ENCODE measurements at regions not wholly inside any gene's neighbourhood (a gene's known extent, or its start where the extent isn't known, plus 50 kb on each side); places are given as distances from the start of the nearest gene placed in this dataset.
"Not testable (repeated sequence)": the region's sequence is repeated elsewhere in the genome, so short reads cannot be mapped to it uniquely, and the experiment has no call there.

- DNase-seq (ENCODE audit: low read depth in 2 of 2), result no peak
Measured at GRCh38 chr2:64743739-64744330, 90.1 kb upstream of the SERTAD2 start.

- DNase-seq (ENCODE audit: low read depth in 2 of 2), result no peak
Measured at GRCh38 chr2:64745562-64745961, 91.8 kb upstream of the SERTAD2 start.

- DNase-seq (ENCODE audit: low read depth in 2 of 2), result not testable (repeated sequence)
Measured at GRCh38 chr2:64747690-64748091, 94.0 kb upstream of the SERTAD2 start.

GRCh38 chr2:64748147-64748546 lies 94.4 kb upstream of the SERTAD2 start:
- DNase-seq (ENCODE audit: low read depth in 2 of 2), result no peak

- no peak for DNase-seq (ENCODE audit: low read depth in 2 of 2)
Measured at GRCh38 chr2:64748561-64748960, 94.8 kb upstream of the SERTAD2 start.

- DNase-seq (ENCODE audit: low read depth in 2 of 2), result no peak
Measured at GRCh38 chr2:64749446-64749845, 95.7 kb upstream of the SERTAD2 start.

GRCh38 chr2:64750001-64750816 lies 96.5 kb upstream of the SERTAD2 start:
- DNase-seq (ENCODE audit: low read depth in 2 of 2), result peak; percentile 7 to 33

- DNase-seq (ENCODE audit: low read depth in 2 of 2), result peak; percentile 93 to 94
Measured at GRCh38 chr2:64750817-64751285, 97.1 kb upstream of the SERTAD2 start.

- peak in 1 of 2 experiments; percentile 26 for DNase-seq (ENCODE audit: low read depth in 2 of 2)
Measured at GRCh38 chr2:64751286-64752260, 97.9 kb upstream of the SERTAD2 start.

- DNase-seq (ENCODE audit: low read depth in 2 of 2), result no peak
Measured at GRCh38 chr2:64753399-64753798, 99.7 kb upstream of the SERTAD2 start.

GRCh38 chr2:64754570-64754969 lies 100.9 kb upstream of the SERTAD2 start:
- DNase-seq (ENCODE audit: low read depth in 2 of 2), result no peak

- no peak for DNase-seq (ENCODE audit: low read depth in 2 of 2)
Measured at GRCh38 chr2:64757126-64757525, 103.4 kb upstream of the SERTAD2 start.

GRCh38 chr2:64760128-64760527 lies 106.4 kb upstream of the SERTAD2 start:
- DNase-seq (ENCODE audit: low read depth in 2 of 2), result no peak

- DNase-seq (ENCODE audit: low read depth in 2 of 2), result no peak
Measured at GRCh38 chr2:64762301-64762997, 108.7 kb upstream of the SERTAD2 start.

- DNase-seq (ENCODE audit: low read depth in 2 of 2), result no peak
Measured at GRCh38 chr2:64763126-64763525, 109.4 kb upstream of the SERTAD2 start.

GRCh38 chr2:64765160-64765805 lies 111.6 kb upstream of the SERTAD2 start:
- no peak for DNase-seq (ENCODE audit: low read depth in 2 of 2)

- DNase-seq (ENCODE audit: low read depth in 2 of 2), result no peak
Measured at GRCh38 chr2:64766841-64767669, 113.3 kb upstream of the SERTAD2 start.

GRCh38 chr2:64767670-64768468 lies 114.2 kb upstream of the SERTAD2 start:
- peak; percentile 54 to 72 for DNase-seq (ENCODE audit: low read depth in 2 of 2)

- DNase-seq (ENCODE audit: low read depth in 2 of 2), result no peak
Measured at GRCh38 chr2:64768491-64769005, 114.8 kb upstream of the SERTAD2 start.
